Fibroblast of pulmonary artery (primary cell): ENCODE measurements at regions not wholly inside any gene's neighbourhood (a gene's known extent, or its start where the extent isn't known, plus 50 kb on each side); places are given as distances from the start of the nearest gene placed in this dataset.

Experiments
- DNase-seq: peaks from one replicate; pipeline ENCODE4 v3.0.0-alpha.2; 2010; ENCODE audit warnings: low read depth
- H3K4me3 ChIP-seq: replicated peaks from 2 replicates; pipeline ENCODE4 v1.5.1; 2011; ENCODE audit warnings: low read depth, mild to moderate bottlenecking, control low read depth, low read length, moderate library complexity
- CTCF ChIP-seq: IDR thresholded peaks from 2 replicates; pipeline ENCODE4 v1.5.1; 2011; ENCODE audit warnings: mild to moderate bottlenecking, control low read depth, low read length, inconsistent platforms; ENCODE audit errors: missing control alignments

GRCh38 chr11:116434986-116435385 is 337.8 kb downstream of the BUD13 start:
- no peak overlapping the region for H3K4me3 ChIP-seq
- no peak for TF ChIP-seq CTCF
- DNase-seq = no peak

GRCh38 chr11:116432301-116432700 is 340.5 kb downstream of the BUD13 start:
- DNase-seq = no peak
- no peak overlapping the region for H3K4me3 ChIP-seq
- TF ChIP-seq CTCF = no peak

- TF ChIP-seq CTCF = no peak
- no peak overlapping the region for H3K4me3 ChIP-seq
- no peak for DNase-seq
Measured at GRCh38 chr11:116431842-116432241, 340.9 kb downstream of the BUD13 start.

- no peak overlapping the region for H3K4me3 ChIP-seq
- no peak for TF ChIP-seq CTCF
- no peak for DNase-seq
Measured at GRCh38 chr11:116428638-116428975, 344.2 kb downstream of the BUD13 start.

GRCh38 chr11:116427903-116428637 is 344.7 kb downstream of the BUD13 start:
- DNase-seq = no peak
- TF ChIP-seq CTCF = no peak
- no peak overlapping the region for H3K4me3 ChIP-seq

GRCh38 chr11:116427337-116427902 is 345.4 kb downstream of the BUD13 start:
- no peak for TF ChIP-seq CTCF
- DNase-seq = no peak
- H3K4me3 ChIP-seq = no peak overlapping the region

- DNase-seq = no peak
- no peak overlapping the region for H3K4me3 ChIP-seq
- TF ChIP-seq CTCF = no peak
Measured at GRCh38 chr11:116426761-116427160, 346.0 kb downstream of the BUD13 start.
